Trophoblast cell (in vitro differentiated cells and primary cell): ENCODE measurements at regions not wholly inside any gene's neighbourhood (a gene's known extent, or its start where the extent isn't known, plus 50 kb on each side); places are given as distances from the start of the nearest gene placed in this dataset.
A peak's percentile ranks its signal among the peaks of the same experiment; 100 is the strongest.
"Not testable (repeated sequence)": the region's sequence is repeated elsewhere in the genome, so short reads cannot be mapped to it uniquely, and the experiment has no call there.

ENCODE experiments used
- DNase-seq, 2 donors: peaks; one replicate each; pipeline ENCODE4 v3.0.0-alpha.2; 2016
- H2AFZ ChIP-seq: 2 replicates; pipeline ENCODE4 v1.6.1; 2013; ENCODE audit warnings: low read length, moderate library complexity, mild to moderate bottlenecking; ENCODE audit not compliant: insufficient read depth, poor library complexity
- H2AK5ac ChIP-seq: 2 replicates; pipeline ENCODE4 v1.6.1; 2013; ENCODE audit warnings: mild to moderate bottlenecking, low read length
- H2BK120ac ChIP-seq: 2 replicates; pipeline ENCODE4 v1.6.1; 2013; ENCODE audit warnings: low read length, mild to moderate bottlenecking, moderate library complexity; ENCODE audit not compliant: insufficient read depth, poor library complexity
- H2BK12ac ChIP-seq: 2 replicates; pipeline ENCODE4 v1.6.1; 2013; ENCODE audit warnings: mild to moderate bottlenecking, low read length, moderate library complexity
- H2BK5ac ChIP-seq: 2 replicates; pipeline ENCODE4 v1.6.1; 2013; ENCODE audit warnings: low read length, low read depth, moderate library complexity, mild to moderate bottlenecking; ENCODE audit not compliant: poor library complexity
- H3K14ac ChIP-seq: 2 replicates; pipeline ENCODE4 v1.6.1; 2013; ENCODE audit warnings: mild to moderate bottlenecking, low read length
- H3K18ac ChIP-seq: 2 replicates; pipeline ENCODE4 v1.6.1; 2013; ENCODE audit warnings: mild to moderate bottlenecking, low read length
- H3K23ac ChIP-seq: 2 replicates; pipeline ENCODE4 v1.6.1; 2013; ENCODE audit warnings: low read length
- H3K27ac ChIP-seq: 2 replicates; pipeline ENCODE4 v1.5.1; 2013; ENCODE audit warnings: low read depth, mild to moderate bottlenecking, inconsistent platforms, low read length, moderate library complexity
- H3K27me3 ChIP-seq: 2 replicates; pipeline ENCODE4 v1.6.1; 2013; ENCODE audit warnings: inconsistent platforms, mild to moderate bottlenecking, low read length, moderate library complexity; ENCODE audit not compliant: insufficient read depth
- H3K36me3 ChIP-seq, 2 experiments: 1 replicate in 1 of 2; 2 replicates in 1 of 2; pipeline ENCODE4 v1.6.1; 2013; ENCODE audit warnings: low read length in 2 of 2, mild to moderate bottlenecking in 2 of 2, moderate library complexity in 1 of 2; ENCODE audit not compliant: insufficient read depth in 2 of 2, control insufficient read depth in 1 of 2
- H3K4ac ChIP-seq: 2 replicates; pipeline ENCODE4 v1.6.1; 2013; ENCODE audit warnings: low read depth, mild to moderate bottlenecking, low read length, moderate library complexity
- H3K4me1 ChIP-seq, 2 experiments: 1 replicate in 1 of 2; 2 replicates in 1 of 2; pipeline ENCODE4 v1.6.1; 2013; ENCODE audit warnings: low read length in 2 of 2, mild to moderate bottlenecking in 2 of 2, moderate library complexity in 1 of 2; ENCODE audit not compliant: insufficient read depth in 2 of 2, control insufficient read depth in 1 of 2
- H3K4me2 ChIP-seq: 2 replicates; pipeline ENCODE4 v1.6.1; 2013; ENCODE audit warnings: inconsistent platforms, mild to moderate bottlenecking, low read length, moderate library complexity
- H3K4me3 ChIP-seq: 2 replicates; pipeline ENCODE4 v1.5.1; 2013; ENCODE audit warnings: mild to moderate bottlenecking, low read depth, low read length, inconsistent platforms
- H3K79me1 ChIP-seq: one replicate; pipeline ENCODE4 v1.6.1; 2013; ENCODE audit warnings: low read length
- H3K79me2 ChIP-seq: 2 replicates; pipeline ENCODE4 v1.6.1; 2013; ENCODE audit warnings: low read length, mild to moderate bottlenecking; ENCODE audit not compliant: control insufficient read depth, insufficient read depth, poor library complexity
- H3K9ac ChIP-seq: 2 replicates; pipeline ENCODE4 v1.6.1; 2013; ENCODE audit warnings: mild to moderate bottlenecking, low read length
- H3K9me3 ChIP-seq: 2 replicates; pipeline ENCODE4 v1.6.1; 2013; ENCODE audit warnings: low read depth, mild to moderate bottlenecking, control low read depth, inconsistent platforms, low read length; ENCODE audit not compliant: insufficient read depth
- H4K12ac ChIP-seq: 2 replicates; pipeline ENCODE4 v1.6.1; 2013; ENCODE audit warnings: low read depth, mild to moderate bottlenecking, low read length, moderate library complexity
- H4K8ac ChIP-seq: 2 replicates; pipeline ENCODE4 v1.6.1; 2013; ENCODE audit warnings: low read depth, mild to moderate bottlenecking, low read length, moderate library complexity
- H4K91ac ChIP-seq: one replicate; pipeline ENCODE4 v1.6.1; 2013; ENCODE audit warnings: low read depth, mild to moderate bottlenecking, low read length, moderate library complexity
- WGBS: extraction: QIAGEN DNeasy Blood & Tissue Kit; methylation state at CpG from one replicate; pipeline ENCODE4 v1.1.7; 2013; ENCODE audit warnings: missing lambda C conversion rate; ENCODE audit not compliant: insufficient read length, insufficient coverage; ENCODE audit errors: extremely low coverage; 5-methylcytosine and 5-hydroxymethylcytosine counted together

GRCh38 chr1:830750-831149 lies 93.0 kb upstream of the SAMD11 start:
- not testable (repeated sequence) for H2BK120ac ChIP-seq, H3K27ac ChIP-seq, H3K27me3 ChIP-seq, H4K12ac ChIP-seq, H3K36me3 ChIP-seq, DNase-seq, H3K4me3 ChIP-seq, H3K79me2 ChIP-seq, H2BK12ac ChIP-seq, H3K9me3 ChIP-seq, H3K79me1 ChIP-seq, H3K4ac ChIP-seq, H2BK5ac ChIP-seq, H3K23ac ChIP-seq, H4K8ac ChIP-seq, H3K9ac ChIP-seq, H4K91ac ChIP-seq, H3K14ac ChIP-seq, H3K4me1 ChIP-seq, H3K4me2 ChIP-seq, H2AFZ ChIP-seq, H2AK5ac ChIP-seq, H3K18ac ChIP-seq
- WGBS = no CpG with 5 or more reads among the region's 5 CpGs

DNA sequence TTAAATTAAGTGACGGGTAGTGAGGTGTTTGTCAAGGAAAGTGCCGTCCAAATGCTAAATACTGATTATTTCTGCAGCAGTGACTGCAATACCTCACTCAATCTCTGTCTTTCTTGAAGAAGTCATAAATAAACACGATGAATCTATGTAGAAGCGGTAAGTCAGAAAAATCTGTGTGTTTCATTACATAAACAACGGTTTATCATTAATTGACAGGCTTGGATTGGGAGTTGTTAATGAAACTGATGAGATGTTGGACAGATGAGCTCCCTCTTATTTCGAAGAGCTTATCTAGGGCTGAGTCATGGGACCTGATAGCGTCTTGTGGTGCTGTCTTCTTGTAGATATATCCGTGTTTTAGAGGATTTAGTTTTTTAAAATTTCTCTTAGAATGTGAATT lies 92.2 kb upstream of the SAMD11 start:
- H3K14ac ChIP-seq = no peak overlapping the region
- no CpG with 5 or more reads among the region's 8 CpGs for WGBS

DNA sequence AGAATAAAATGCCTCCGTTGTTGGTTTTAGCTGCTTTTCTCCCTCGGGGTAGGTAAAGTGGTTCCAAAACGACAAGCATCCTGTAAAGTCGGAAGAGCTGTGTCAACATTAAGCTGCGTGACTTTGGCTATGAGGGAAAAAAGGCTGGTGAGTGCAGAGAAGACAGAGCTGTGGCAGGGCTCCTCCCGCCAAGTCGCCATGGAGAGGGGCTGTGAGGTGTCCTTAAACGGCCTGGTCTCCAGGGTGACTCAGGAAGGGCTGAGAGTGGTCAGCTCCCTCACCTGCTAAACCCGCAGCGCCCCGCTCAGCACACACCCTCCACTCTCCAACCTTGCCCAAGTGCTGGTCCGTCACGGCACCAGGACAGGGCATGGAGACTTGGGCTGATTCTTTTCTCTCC lies 91.6 kb upstream of the SAMD11 start:
- no peak overlapping the region for H3K18ac ChIP-seq
- H2BK5ac ChIP-seq = no peak overlapping the region
- H3K9ac ChIP-seq = no peak overlapping the region
- H3K79me2 ChIP-seq = no peaks in the 10 kb centered on the region
- no peak overlapping the region for H4K12ac ChIP-seq
- WGBS = no CpG with 5 or more reads among the region's 13 CpGs
- peaks cover 2% of the 10 kb centered on the region for H3K79me1 ChIP-seq
- H3K36me3 ChIP-seq = peaks cover 5 to 7% of the 10 kb centered on the region in 2 experiments
- no peaks in the 10 kb centered on the region for H3K27me3 ChIP-seq
- H3K14ac ChIP-seq = no peak overlapping the region
- H2AK5ac ChIP-seq = no peak overlapping the region
- no peak overlapping the region for H3K27ac ChIP-seq
- peak in 1 of 2 donors; percentile 2 for DNase-seq
- no peak overlapping the region for H3K4ac ChIP-seq
- H2BK120ac ChIP-seq = no peak overlapping the region
- H2BK12ac ChIP-seq = no peak overlapping the region
- no peak overlapping the region for H3K4me3 ChIP-seq
- H4K8ac ChIP-seq = no peak overlapping the region
- H4K91ac ChIP-seq = no peak overlapping the region
- H3K4me1 ChIP-seq = peaks cover 0 to 2% of the 10 kb centered on the region in 2 experiments
- no peak overlapping the region for H3K23ac ChIP-seq
- H3K4me2 ChIP-seq = no peak overlapping the region
- no peak overlapping the region for H2AFZ ChIP-seq
- peaks cover 2% of the 10 kb centered on the region for H3K9me3 ChIP-seq

More for the DNA sequence above, 92.2 kb upstream of the SAMD11 start:
- peaks cover 5 to 7% of the 10 kb centered on the region in 2 experiments for H3K36me3 ChIP-seq
- no peak overlapping the region for H3K18ac ChIP-seq
- H3K79me1 ChIP-seq = peaks cover 6% of the 10 kb centered on the region
- no peak for DNase-seq
- H2BK12ac ChIP-seq = no peak overlapping the region
- no peak overlapping the region for H2AK5ac ChIP-seq
- H3K4ac ChIP-seq = no peak overlapping the region
- H3K79me2 ChIP-seq = no peaks in the 10 kb centered on the region
- no peak overlapping the region for H4K91ac ChIP-seq
- no peaks in the 10 kb centered on the region for H3K27me3 ChIP-seq
- no peak overlapping the region for H2BK120ac ChIP-seq
- H2AFZ ChIP-seq = no peak overlapping the region
- H2BK5ac ChIP-seq = no peak overlapping the region
- no peak overlapping the region for H3K4me3 ChIP-seq
- H3K9ac ChIP-seq = no peak overlapping the region
- H3K4me1 ChIP-seq = peaks cover 0 to 2% of the 10 kb centered on the region in 2 experiments
- H4K8ac ChIP-seq = no peak overlapping the region
- H3K9me3 ChIP-seq = peaks cover 2% of the 10 kb centered on the region
- no peak overlapping the region for H4K12ac ChIP-seq
- no peak overlapping the region for H3K4me2 ChIP-seq
- no peak overlapping the region for H3K23ac ChIP-seq
- no peak overlapping the region for H3K27ac ChIP-seq

DNA sequence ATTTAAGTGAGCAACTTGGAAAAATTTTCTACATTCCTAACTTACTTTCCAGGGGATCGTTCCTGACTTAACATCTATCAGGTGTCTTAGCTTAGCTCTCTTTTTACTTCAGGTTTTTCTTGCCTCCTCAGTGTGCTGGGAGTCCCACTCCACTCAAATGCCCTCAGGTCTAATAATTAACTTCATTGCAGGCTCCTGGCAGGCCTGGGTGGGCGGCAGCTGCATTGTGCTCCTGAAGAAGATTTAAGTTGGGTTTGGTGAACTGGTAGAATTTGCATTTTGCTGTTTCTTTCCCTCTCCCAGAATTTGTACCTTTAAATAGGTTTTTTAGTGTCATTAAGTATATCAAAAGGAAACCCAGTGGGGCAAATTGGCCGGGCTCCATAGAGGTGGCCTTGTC lies 90.5 kb upstream of the SAMD11 start:
- not testable (repeated sequence) for H3K4ac ChIP-seq, H3K4me3 ChIP-seq, DNase-seq, H3K9ac ChIP-seq, H3K23ac ChIP-seq, H3K9me3 ChIP-seq, H3K4me1 ChIP-seq, H2AFZ ChIP-seq, H4K8ac ChIP-seq, H3K27me3 ChIP-seq, H2BK5ac ChIP-seq, H2BK12ac ChIP-seq, H3K4me2 ChIP-seq, H3K14ac ChIP-seq, H3K79me1 ChIP-seq, H3K79me2 ChIP-seq, H3K18ac ChIP-seq, H4K91ac ChIP-seq, H3K27ac ChIP-seq, H4K12ac ChIP-seq, H3K36me3 ChIP-seq, H2BK120ac ChIP-seq, H2AK5ac ChIP-seq
- WGBS = no CpG with 5 or more reads among the region's 3 CpGs
